IMR-90 (cell line): ENCODE measurements at regions not wholly inside any gene's neighbourhood (a gene's known extent, or its start where the extent isn't known, plus 50 kb on each side); places are given as distances from the start of the nearest gene placed in this dataset.

Experiments
- ATAC-seq: fragments of 200-7000 bp; cut with Tn5 transposase; 2 replicates; pipeline ENCODE4 v1.9.1; 2020; ENCODE audit warnings: low read depth, mild to moderate bottlenecking, moderate library complexity
- BruUV-seq: library from RNA; stranded (reverse); fragments of 400-500 nt; replicated peaks from 2 replicates; lab custom pipeline; 2021; lab: Mats Ljungman, UMichigan
- CTCF ChIA-PET: fragments of 300-600 bp; formaldehyde crosslinking; extraction: SDS; loops from one replicate; lab custom pipeline; 2021; ENCODE audit warnings: antibody characterized with exemption; lab: Yijun Ruan, JAX
- POLR2A ChIA-PET: fragments of 300-600 bp; sonication (Branson Sonifier 250); formaldehyde crosslinking; loops from one replicate; lab custom pipeline; 2022; ENCODE audit warnings: antibody characterized with exemption; ENCODE audit not compliant: unreplicated experiment; lab: Charles Lee
- DNase-seq: peaks from one replicate; pipeline ENCODE4 v3.0.0; 2013
- H2AFZ ChIP-seq: replicated peaks from 2 replicates; pipeline ENCODE3; 2013; ENCODE audit warnings: low read length, mild to moderate bottlenecking; ENCODE audit not compliant: poor library complexity
- H2AK5ac ChIP-seq: 2 replicates; pipeline ENCODE4 v1.6.1; 2013; ENCODE audit warnings: low read depth, low read length, inconsistent platforms
- H2AK9ac ChIP-seq: replicated peaks from 2 replicates; pipeline ENCODE3; 2013; ENCODE audit warnings: mild to moderate bottlenecking, low read depth, low read length, moderate library complexity; ENCODE audit not compliant: poor library complexity
- H2BK120ac ChIP-seq: 2 replicates; pipeline ENCODE4 v1.6.1; 2013; ENCODE audit warnings: low read depth, low read length, inconsistent platforms
- H2BK15ac ChIP-seq: 3 replicates; pipeline ENCODE4 v1.6.1; 2013; ENCODE audit warnings: low read depth, low read length, inconsistent platforms
- H2BK20ac ChIP-seq: 2 replicates; pipeline ENCODE4 v1.6.1; 2013; ENCODE audit warnings: low read depth, mild to moderate bottlenecking, inconsistent platforms, low read length, moderate library complexity
- H2BK5ac ChIP-seq: 2 replicates; pipeline ENCODE4 v1.6.1; 2013; ENCODE audit warnings: mild to moderate bottlenecking, low read depth, low read length, inconsistent platforms; ENCODE audit not compliant: poor library complexity, severe bottlenecking
- H3K14ac ChIP-seq: replicated peaks from 2 replicates; pipeline ENCODE4 v1.6.1; 2013; ENCODE audit warnings: low read depth, low read length, inconsistent platforms
- H3K18ac ChIP-seq: 2 replicates; pipeline ENCODE4 v1.6.1; 2013; ENCODE audit warnings: low read depth, low read length, control low read depth
- H3K23ac ChIP-seq: 2 replicates; pipeline ENCODE4 v1.6.1; 2013; ENCODE audit warnings: low read depth, low read length, inconsistent platforms
- H3K27ac ChIP-seq: 2 replicates; pipeline ENCODE4 v1.5.1; 2013; ENCODE audit warnings: mild to moderate bottlenecking, control low read depth, low read length; ENCODE audit not compliant: insufficient read depth
- H3K27me3 ChIP-seq: 2 replicates; pipeline ENCODE4 v1.6.1; 2013; ENCODE audit warnings: low read length; ENCODE audit not compliant: control insufficient read depth, insufficient read depth
- H3K36me3 ChIP-seq: 2 replicates; pipeline ENCODE4 v1.6.1; 2013; ENCODE audit warnings: low read length, mixed read lengths; ENCODE audit not compliant: control insufficient read depth, insufficient read depth
- H3K4ac ChIP-seq: 2 replicates; pipeline ENCODE4 v1.6.1; 2013; ENCODE audit warnings: low read depth, low read length, inconsistent platforms
- H3K4me1 ChIP-seq: 2 replicates; pipeline ENCODE4 v1.6.1; 2013; ENCODE audit warnings: low read length, mixed read lengths; ENCODE audit not compliant: control insufficient read depth, insufficient read depth
- H3K4me2 ChIP-seq: 2 replicates; pipeline ENCODE4 v1.6.1; 2013; ENCODE audit warnings: low read depth, mild to moderate bottlenecking, control low read depth, low read length, moderate library complexity
- H3K4me3 ChIP-seq: 2 replicates; pipeline ENCODE4 v1.5.1; 2013; ENCODE audit warnings: low read depth, mild to moderate bottlenecking, control low read depth, low read length, moderate library complexity; ENCODE audit not compliant: insufficient read depth
- H3K56ac ChIP-seq: 2 replicates; pipeline ENCODE4 v1.6.1; 2013; ENCODE audit warnings: low read length, inconsistent platforms; ENCODE audit not compliant: insufficient read depth; ENCODE audit errors: extremely low read depth
- H3K79me1 ChIP-seq, 2 experiments: 2 replicates each; pipeline ENCODE4 v1.6.1; 2013; ENCODE audit warnings: low read length in 2 of 2, inconsistent platforms in 1 of 2, low read depth in 1 of 2
- H3K9ac ChIP-seq: 2 replicates; pipeline ENCODE4 v1.6.1; 2013; ENCODE audit warnings: low read depth, low read length, control low read depth
- H3K9me1 ChIP-seq: 2 replicates; pipeline ENCODE4 v1.6.1; 2013; ENCODE audit warnings: low read length, inconsistent platforms; ENCODE audit not compliant: insufficient read depth
- H3K9me3 ChIP-seq: 2 replicates; pipeline ENCODE4 v1.6.1; 2013; ENCODE audit warnings: low read length; ENCODE audit not compliant: control insufficient read depth, insufficient read depth
- H4K20me1 ChIP-seq: 2 replicates; pipeline ENCODE4 v1.6.1; 2013; ENCODE audit warnings: low read length, inconsistent platforms; ENCODE audit not compliant: insufficient read depth
- H4K5ac ChIP-seq: 2 replicates; pipeline ENCODE4 v1.6.1; 2013; ENCODE audit warnings: mild to moderate bottlenecking, low read depth, low read length, control low read depth
- H4K8ac ChIP-seq, 2 experiments: 2 replicates each; pipeline ENCODE4 v1.6.1; 2013; ENCODE audit warnings: low read depth in 2 of 2, low read length in 2 of 2, control low read depth in 1 of 2, inconsistent platforms in 1 of 2
- H4K91ac ChIP-seq: 2 replicates; pipeline ENCODE4 v1.6.1; 2013; ENCODE audit warnings: low read depth, low read length, inconsistent platforms; ENCODE audit not compliant: insufficient read depth
- BHLHE40 ChIP-seq: fragments of 150-350 bp; IDR thresholded peaks from 2 replicates; pipeline ENCODE4 v1.6.1; 2016; ENCODE audit warnings: mild to moderate bottlenecking, low read depth, low read length
- CEBPB ChIP-seq: IDR thresholded peaks from 2 replicates; pipeline ENCODE4 v1.6.1; 2012; ENCODE audit warnings: low read depth, low read length, improper control_type of control experiment
- CHD1 ChIP-seq: IDR thresholded peaks from 2 replicates; pipeline ENCODE4 v1.6.1; 2012; ENCODE audit warnings: low read depth, low read length, improper control_type of control experiment
- CTCF ChIP-seq: conservative IDR thresholded peaks from 2 replicates; pipeline ENCODE4 v1.5.1; 2012; ENCODE audit warnings: mild to moderate bottlenecking, low read depth, low read length, improper control_type of control experiment
- ELK1 ChIP-seq: fragments of 150-350 bp; IDR thresholded peaks from 2 replicates; pipeline ENCODE4 v1.6.1; 2016; ENCODE audit warnings: low read depth, mild to moderate bottlenecking, low read length, moderate library complexity, borderline replicate concordance
- FOS ChIP-seq: fragments of 150-350 bp; IDR thresholded peaks from 2 replicates; pipeline ENCODE4 v1.6.1; 2016; ENCODE audit warnings: low read depth, low read length
- MAFK ChIP-seq: IDR thresholded peaks from 2 replicates; pipeline ENCODE4 v1.6.1; 2012; ENCODE audit warnings: low read depth, low read length, improper control_type of control experiment
- MAZ ChIP-seq: IDR thresholded peaks from 2 replicates; pipeline ENCODE4 v1.6.1; 2012; ENCODE audit warnings: low read depth, mild to moderate bottlenecking, low read length, improper control_type of control experiment, moderate library complexity, borderline replicate concordance
- MXI1 ChIP-seq: IDR thresholded peaks from 2 replicates; pipeline ENCODE4 v1.6.1; 2012; ENCODE audit warnings: low read depth, mild to moderate bottlenecking, low read length, moderate library complexity, borderline replicate concordance
- NFE2L2 ChIP-seq: fragments of 150-350 bp; IDR thresholded peaks from 2 replicates; pipeline ENCODE4 v1.6.1; 2016; ENCODE audit warnings: low read depth, mild to moderate bottlenecking, low read length
- POLR2A ChIP-seq: IDR thresholded peaks from 2 replicates; pipeline ENCODE4 v1.6.1; 2012; ENCODE audit warnings: mild to moderate bottlenecking, low read depth, low read length
- RAD21 ChIP-seq: IDR thresholded peaks from 2 replicates; pipeline ENCODE4 v1.6.1; 2012; ENCODE audit warnings: low read length, improper control_type of control experiment
- RCOR1 ChIP-seq: IDR thresholded peaks from 2 replicates; pipeline ENCODE4 v1.6.1; 2012; ENCODE audit warnings: mild to moderate bottlenecking, low read length, improper control_type of control experiment; ENCODE audit not compliant: insufficient replicate concordance
- RFX5 ChIP-seq: IDR thresholded peaks from 2 replicates; pipeline ENCODE4 v1.8.0; 2012; ENCODE audit warnings: low read depth, mild to moderate bottlenecking, low read length, moderate library complexity
- SMC3 ChIP-seq: fragments of 150-350 bp; IDR thresholded peaks from 2 replicates; pipeline ENCODE4 v1.6.1; 2016; ENCODE audit warnings: low read depth, mild to moderate bottlenecking, antibody characterized with exemption, low read length, moderate library complexity
- USF2 ChIP-seq: fragments of 150-350 bp; IDR thresholded peaks from 2 replicates; pipeline ENCODE4 v1.6.1; 2017; ENCODE audit warnings: mild to moderate bottlenecking, antibody characterized with exemption, low read length, low read depth
- WGBS, 2 experiments: methylation state at CpG; one replicate each; pipeline versions ENCODE4 v1.1.5 to v1.1.7; 2013; ENCODE audit warnings: missing lambda C conversion rate in 2 of 2; ENCODE audit not compliant: insufficient read length in 1 of 2; ENCODE audit errors: extremely low coverage in 2 of 2; 5-methylcytosine and 5-hydroxymethylcytosine counted together
- dilution Hi-C: fragments of 300-500 bp; cut with HindIII; formaldehyde crosslinking; loops from one replicate; pipeline ENCODE4 v1.14.3; 2018; ENCODE audit warnings: low sequenced_read_pairs; ENCODE audit not compliant: unreplicated experiment
- in situ Hi-C: fragments of 300-500 bp; cut with MboI; formaldehyde crosslinking; loops from 3 replicates; pipeline ENCODE4 v1.14.3; 2019; ENCODE audit warnings: low sequenced_read_pairs, inconsistent platforms, mixed read lengths
- intact Hi-C: fragments of 100-400 bp; cut with micrococcal nuclease; formaldehyde crosslinking; loops from 2 replicates; pipeline ENCODE4 v1.10.0; 2022

- Histone ChIP-seq H2BK20ac (no peak overlapping the region), H3K9me1 (no peaks in the 10 kb centered on the region), H2AFZ (no peak overlapping the region), H3K27me3 (peaks cover 6% of the 10 kb centered on the region), H3K4me1 (no peaks in the 10 kb centered on the region), H3K4ac (no peak overlapping the region), H3K23ac (no peak overlapping the region), H3K9ac (no peak overlapping the region), H2BK5ac (no peak overlapping the region), H4K20me1 (no peaks in the 10 kb centered on the region), H2BK120ac (no peak overlapping the region), H3K4me2 (no peak overlapping the region), H3K36me3 (no peaks in the 10 kb centered on the region), H2BK15ac (no peak overlapping the region), H4K5ac (no peak overlapping the region), H3K79me1 (no peaks in the 10 kb centered on the region), H4K8ac (no peak overlapping the region), H2AK5ac (no peak overlapping the region), H3K9me3 (no peaks in the 10 kb centered on the region), H3K27ac (no peak overlapping the region), H3K56ac (no peak overlapping the region), H3K18ac (no peak overlapping the region), H4K91ac (no peak overlapping the region), H2AK9ac (no peak overlapping the region), H3K14ac (no peak overlapping the region), H3K4me3 (no peak overlapping the region)
- in situ Hi-C loops (no loop called here), intact Hi-C loops (no loop called here), dilution Hi-C loops (no loop called here)
- BruUV-seq, result no TSS peak
- POLR2A ChIA-PET, result no interaction called here
- ATAC-seq (no peak), DNase-seq (no peak)
- CTCF ChIA-PET, result no interaction called here
- WGBS, 2 experiments, result 100% methylated on average over 3 of the region's 8 CpGs; no CpG with 5 or more reads in 1 of the 2 experiments
- TF ChIP-seq RCOR1, result no peak
- TF ChIP-seq RFX5, result no peak
- no peak for TF ChIP-seq CEBPB
- TF ChIP-seq NFE2L2, result no peak
- TF ChIP-seq FOS, result no peak
- TF ChIP-seq CHD1, result no peak
- TF ChIP-seq CTCF, result no peak
- TF ChIP-seq SMC3, result no peak
- TF ChIP-seq BHLHE40, result no peak
- no peak for TF ChIP-seq MAZ
- TF ChIP-seq MAFK, result no peak
- no peak for TF ChIP-seq RAD21
- no peak for TF ChIP-seq ELK1
- TF ChIP-seq USF2, result no peak
- no peak for TF ChIP-seq POLR2A
- TF ChIP-seq MXI1, result no peak
Measured at GRCh38 chr10:62658516-62658915, 146.0 kb upstream of the ADO start.
